AG08395 (cell line): ENCODE measurements at regions not wholly inside any gene's neighbourhood (a gene's known extent, or its start where the extent isn't known, plus 50 kb on each side); places are given as distances from the start of the nearest gene placed in this dataset.
"Not testable (repeated sequence)": the region's sequence is repeated elsewhere in the genome, so short reads cannot be mapped to it uniquely, and the experiment has no call there.

ENCODE experiments used
- DNase-seq: peaks from one replicate; pipeline ENCODE4 v3.0.0; 2012; ENCODE audit warnings: mixed read lengths, low spot score

DNA sequence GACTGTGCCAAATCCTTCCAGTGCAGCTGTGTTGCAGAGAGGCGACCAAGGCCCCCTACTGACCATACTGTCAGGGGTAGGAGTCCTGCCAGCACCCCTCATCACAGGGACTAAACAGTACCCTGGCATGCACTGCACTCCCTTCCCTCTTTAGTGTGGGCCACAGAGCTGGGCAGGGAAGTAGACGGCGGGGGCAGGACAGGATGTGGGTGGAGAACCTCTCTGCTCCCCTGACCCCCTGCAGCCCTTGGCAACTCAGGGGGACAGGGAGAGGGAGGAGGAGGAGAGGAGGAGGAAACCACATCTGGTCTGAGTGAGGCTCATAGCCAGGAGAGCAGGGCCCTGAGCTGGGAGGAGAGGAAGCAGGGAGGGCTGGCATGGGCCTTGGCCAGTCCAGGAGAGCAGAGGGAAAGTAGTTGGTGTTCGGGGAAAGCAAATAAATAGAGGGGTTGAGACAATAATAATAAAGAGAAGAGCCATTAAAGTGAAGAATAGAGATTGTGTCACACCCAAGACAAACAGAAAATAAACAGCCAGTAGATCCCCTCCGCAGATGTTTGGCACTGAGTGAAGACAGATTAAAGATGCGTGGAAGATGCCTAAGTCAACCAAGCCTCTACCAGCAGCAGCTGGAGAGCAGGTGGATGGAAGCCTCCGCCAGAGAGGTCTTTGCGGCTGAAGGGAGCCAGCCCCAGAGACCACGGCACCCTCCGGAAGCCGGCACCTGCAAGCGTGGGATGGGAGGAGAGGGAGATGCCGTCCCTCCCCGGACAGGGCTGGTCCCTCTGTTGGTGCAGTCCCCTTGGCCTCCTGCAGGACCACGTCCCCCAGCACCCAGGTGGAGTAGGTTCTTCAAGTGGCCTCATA, 61.5 kb downstream of the RPUSD4 start:
- no peak for DNase-seq

DNA sequence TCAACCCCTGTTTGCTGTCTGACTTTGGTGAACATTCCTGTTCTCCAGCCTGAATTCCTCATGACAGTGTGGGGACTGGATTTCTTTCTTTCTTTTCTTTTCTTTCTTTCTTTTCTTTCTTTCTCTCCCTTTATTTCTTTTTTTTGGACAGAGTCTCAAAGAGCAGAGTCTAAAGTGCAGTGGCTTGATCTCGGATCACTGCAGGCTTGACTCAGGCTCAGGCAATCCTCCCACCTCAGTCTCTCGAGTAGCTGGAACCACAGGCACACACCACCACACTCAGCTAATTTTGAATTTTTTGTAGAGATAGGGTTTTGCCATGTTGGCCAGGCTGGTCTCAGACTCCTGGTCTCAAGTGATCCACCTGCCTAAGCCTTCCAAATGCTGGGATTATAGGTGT, 63.1 kb downstream of the RPUSD4 start:
- no peak for DNase-seq

DNA sequence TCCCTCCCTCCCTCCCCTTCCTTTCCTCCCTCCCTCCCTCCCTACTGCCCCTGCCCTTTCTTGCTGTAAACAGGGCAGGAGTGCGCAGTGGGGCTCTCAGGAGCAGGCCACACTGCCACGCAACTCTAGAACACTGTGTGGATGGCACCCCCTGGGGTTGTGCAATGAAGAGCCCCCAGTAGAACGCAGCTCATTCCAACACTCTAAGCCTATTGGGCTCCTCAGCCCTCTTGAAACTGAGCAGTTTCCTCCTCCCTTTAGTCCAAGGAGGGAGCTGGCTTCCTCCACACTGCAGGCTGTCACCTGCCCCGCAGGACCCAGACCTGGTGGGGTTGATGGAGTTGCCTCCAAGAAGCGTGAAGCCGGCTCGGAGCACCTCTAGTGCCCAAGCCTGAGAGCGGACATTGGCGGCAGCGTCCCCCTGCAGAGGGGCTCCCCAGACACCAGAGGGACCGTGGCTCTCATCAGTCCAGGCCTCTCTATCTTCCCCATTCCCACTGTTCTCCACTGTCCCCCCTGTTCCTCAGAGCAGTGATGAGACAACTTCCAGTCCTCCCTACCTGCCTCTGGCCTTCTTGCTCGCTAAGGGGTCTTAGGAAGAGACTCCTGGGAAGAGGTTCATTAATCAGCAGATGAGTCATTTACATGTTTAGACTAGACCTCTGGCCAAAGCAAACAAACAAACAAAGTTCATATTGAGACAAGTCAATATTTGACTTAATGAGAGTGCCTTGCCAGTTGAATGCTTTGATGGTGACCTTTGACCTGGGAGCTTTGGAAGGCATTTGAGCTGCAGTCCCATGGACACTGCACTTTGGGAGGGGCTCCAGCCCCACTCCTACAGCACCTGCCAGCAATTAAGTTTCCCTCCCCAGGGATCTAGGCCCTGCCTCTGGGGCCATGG, 64.0 kb downstream of the RPUSD4 start:
- DNase-seq: no peak

DNA sequence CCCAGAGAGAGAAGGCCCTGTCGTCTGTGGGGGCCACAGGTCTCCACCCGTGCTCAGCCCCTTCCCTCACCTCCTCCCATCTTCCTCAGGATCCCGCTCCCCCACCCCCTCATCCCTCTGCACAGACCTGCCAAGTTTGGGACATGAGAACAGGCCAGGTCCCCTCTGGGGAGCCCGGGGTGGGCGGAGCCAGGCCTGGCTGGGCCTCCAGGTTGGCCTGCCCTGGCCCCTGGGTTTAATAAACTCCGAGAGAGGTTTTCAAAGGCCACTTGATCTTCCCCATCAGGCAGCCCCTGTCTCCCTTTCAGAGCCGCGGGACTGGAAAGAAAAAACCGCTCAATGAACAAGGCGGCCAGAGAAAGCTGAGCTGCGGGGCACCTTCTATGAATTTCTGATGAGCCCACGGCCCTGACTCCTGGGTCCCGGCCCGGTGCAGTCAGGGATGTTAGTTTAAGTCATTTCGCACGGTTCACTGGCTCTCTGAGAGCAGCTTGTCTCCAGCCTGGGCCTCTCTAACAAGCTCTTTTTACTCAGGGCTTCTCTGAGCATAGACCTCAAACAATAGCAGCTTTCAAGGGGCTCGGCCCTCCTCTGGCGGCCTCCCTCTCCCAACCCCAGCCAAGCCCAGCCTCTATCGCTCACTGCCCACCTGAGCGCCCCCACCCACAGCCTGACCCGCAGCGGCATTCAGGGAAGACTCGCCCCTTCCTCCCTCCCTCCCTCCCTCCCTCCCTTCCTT, 64.8 kb downstream of the RPUSD4 start:
- no peak for DNase-seq

DNA sequence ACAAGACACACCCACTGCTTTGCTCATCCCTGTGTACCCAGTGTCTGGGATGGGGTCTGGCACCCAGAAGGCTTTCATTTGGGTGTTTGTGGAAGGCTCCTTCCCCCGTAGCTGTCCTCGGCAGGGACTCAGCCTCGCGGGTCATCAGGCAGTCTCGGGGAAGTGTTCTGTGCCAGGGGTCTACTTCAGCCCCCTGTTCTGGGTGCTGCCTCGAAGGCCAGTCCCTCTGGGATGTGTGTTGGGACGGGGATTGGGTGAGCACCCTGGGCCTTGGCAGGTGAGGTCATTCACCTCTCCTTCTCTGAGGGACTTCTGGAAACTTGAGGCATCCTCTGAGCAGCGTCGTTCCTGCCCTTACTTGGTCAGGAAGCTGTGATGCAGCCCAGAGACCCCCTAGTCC, 65.5 kb downstream of the RPUSD4 start:
- no peak for DNase-seq

DNA sequence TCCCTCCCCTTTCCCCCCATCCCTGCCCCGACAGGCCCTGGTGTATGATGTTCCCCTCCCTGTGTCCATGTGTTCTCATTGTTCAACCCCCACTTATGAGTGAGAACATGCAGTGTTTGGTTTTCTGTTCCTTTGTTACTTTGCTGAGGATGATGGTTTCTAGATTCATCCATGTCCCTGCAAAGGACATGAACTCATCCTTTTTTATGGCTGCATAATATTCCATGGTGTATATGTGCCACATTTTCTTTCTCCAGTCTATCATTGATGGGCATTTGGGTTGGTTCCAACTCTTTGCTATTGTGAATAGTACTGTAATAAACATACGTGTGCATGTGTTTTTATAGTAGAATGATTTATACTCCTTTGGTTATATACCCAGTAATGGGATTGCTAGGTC, 68.0 kb downstream of the RPUSD4 start:
- not testable (repeated sequence) for DNase-seq

DNA sequence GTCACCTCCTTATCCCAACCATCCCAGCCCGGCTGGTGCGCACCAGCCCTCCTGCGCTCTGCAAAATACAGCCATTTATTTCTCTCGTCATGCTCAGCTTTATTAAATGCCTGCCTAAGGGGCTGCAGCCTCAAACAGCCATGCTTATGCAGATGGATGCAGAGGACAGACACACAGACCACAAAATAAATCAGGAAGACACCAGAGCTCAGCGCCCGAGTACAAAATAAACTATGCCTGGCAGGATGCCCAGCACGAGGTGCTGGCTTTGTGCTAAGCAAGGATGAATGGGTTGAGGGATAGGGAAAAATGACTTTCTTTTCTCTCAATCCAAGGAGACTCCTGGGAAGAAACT, 70.5 kb downstream of the RPUSD4 start:
- DNase-seq: peak; percentile 76

DNA sequence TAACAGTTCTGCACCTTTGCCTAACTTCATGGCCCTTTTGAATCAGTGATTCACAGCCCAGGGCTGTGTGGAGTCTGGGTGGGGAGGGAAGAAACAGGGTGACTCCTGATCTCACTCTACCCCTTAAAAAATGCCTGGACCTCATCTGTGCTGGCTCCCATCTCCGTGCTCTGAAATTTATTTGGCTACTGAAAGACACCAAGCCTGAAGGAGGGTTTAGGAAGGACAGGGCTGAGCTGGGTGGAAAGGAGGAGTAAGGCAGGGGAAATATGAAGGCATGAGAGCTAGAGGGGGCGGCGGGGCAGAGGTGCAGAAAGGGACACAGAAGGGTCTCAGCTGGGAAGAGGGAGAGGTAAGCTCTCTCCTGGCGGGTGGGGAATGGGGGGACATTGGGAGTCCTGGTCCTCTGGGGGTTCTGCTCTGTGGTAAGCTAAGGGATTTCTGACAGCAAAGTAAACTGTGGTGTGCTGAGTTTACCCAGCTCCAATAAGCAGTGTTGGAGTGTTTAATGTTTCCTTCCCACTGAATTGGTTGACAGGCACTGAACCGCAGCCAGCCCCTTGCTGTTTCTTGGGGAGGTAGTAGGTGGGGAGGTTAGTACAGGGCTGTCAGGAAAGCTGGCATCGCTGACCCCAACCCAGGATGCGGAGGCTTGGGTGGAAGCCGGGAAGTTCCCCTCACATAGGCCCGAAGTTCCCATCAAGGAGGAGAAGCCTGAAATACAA, 71.1 kb downstream of the RPUSD4 start:
- DNase-seq: no peak

DNA sequence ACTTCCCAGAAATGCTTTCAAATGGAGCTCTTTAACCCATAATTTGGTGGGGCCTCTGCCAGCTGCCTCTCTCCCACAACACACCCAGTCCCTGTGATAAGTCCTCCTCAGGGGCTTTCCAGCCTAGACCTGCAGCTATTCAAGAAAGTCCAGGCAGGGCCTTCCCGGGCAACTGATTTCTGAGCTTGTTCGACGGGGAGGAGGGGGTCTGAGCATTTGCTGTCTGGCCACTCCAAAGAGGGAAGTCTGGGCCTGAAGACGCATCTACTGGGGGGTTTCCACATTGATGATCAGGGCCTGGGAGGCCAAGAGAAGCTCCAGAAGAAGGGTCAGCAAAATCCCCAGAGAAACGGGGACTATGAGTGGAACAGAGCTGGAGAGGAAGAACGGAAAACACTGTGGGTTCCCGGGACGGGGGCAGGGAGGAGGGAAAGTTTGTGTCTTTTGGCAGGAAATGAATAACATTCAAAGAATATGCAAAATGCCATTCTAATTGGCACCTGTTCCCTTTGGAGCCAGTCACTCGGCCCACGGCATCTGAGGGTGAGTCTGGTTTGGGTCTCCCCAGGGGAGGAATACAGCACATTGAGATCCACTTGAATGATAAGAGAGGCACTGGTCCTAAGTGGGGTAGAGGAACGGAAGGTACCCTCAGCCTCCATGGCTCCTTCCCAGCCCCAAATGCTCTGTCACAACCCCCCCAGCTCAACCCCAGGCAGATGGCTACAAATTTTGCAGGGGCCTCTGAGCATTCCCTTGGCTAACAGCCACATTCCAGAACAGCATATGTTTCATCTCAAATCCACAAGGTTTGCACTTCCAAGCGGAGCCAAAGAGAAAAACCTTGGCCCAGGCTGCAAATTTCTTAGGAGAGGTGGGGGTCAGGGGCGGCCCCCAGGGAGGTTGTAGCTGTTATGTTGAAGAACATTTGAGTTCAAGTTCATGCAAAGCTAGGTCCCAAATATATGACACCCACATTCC, 72.0 kb downstream of the RPUSD4 start:
- peak; percentile 61 for DNase-seq

DNA sequence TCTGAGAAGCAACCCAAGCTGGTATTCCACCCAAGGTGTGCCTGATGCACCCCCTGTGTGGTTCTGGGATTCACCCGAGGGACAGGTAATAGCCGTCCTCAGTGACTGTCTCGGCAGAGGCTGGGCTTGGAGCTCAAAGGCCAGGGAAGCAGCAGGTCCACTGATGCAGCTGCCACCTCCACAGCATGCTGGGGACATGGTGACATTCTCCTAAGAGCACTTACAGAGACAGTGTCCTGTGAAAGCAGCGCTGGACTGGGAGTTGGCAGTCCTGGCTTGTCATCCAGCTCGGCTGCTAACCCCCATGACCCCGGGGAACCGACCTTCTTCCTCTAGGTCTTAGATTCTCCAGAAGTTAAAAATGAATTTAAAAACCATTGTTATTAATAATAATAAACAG, 72.8 kb downstream of the RPUSD4 start:
- no peak for DNase-seq

DNA sequence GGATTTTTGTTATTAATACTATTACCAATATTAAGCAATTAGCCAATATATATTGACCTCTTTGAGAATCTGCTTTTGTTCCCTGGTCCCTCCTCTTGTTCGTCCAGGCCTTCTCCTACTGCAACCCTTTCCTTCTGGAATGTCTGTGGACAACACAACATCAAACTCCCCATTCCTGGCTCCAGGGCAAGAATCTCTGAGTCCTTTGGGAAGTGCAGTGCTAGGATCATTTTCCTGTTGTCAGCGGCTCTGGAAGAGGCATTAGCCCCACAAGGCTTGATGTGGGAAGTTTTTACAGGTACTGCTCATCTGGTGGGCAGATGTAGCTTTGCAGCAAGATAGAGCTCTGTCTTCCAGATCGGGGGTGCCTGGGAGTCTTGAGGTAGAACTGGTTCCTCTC, 74.3 kb downstream of the RPUSD4 start:
- no peak for DNase-seq

DNA sequence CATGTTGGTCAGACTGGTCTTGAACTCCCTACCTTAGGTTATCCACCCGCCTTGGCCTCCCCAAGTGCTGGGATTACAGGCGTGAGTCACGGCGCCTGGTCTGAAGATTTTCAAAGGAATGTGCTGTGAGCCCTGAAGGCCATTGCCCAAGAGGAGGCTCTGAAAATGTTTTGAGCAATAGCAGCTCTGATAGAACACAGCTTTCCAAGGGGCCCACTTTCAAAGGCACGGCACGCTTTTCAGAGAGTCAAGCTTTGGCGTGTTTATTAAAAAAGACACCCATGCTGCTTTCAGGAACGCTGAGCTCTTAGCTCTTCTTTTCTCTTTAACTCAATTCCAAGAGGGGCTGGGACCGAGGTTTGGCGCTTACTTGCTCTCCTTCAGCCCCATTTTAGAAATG, 73.8 kb upstream of the CDON start:
- DNase-seq: peak; percentile 82

DNA sequence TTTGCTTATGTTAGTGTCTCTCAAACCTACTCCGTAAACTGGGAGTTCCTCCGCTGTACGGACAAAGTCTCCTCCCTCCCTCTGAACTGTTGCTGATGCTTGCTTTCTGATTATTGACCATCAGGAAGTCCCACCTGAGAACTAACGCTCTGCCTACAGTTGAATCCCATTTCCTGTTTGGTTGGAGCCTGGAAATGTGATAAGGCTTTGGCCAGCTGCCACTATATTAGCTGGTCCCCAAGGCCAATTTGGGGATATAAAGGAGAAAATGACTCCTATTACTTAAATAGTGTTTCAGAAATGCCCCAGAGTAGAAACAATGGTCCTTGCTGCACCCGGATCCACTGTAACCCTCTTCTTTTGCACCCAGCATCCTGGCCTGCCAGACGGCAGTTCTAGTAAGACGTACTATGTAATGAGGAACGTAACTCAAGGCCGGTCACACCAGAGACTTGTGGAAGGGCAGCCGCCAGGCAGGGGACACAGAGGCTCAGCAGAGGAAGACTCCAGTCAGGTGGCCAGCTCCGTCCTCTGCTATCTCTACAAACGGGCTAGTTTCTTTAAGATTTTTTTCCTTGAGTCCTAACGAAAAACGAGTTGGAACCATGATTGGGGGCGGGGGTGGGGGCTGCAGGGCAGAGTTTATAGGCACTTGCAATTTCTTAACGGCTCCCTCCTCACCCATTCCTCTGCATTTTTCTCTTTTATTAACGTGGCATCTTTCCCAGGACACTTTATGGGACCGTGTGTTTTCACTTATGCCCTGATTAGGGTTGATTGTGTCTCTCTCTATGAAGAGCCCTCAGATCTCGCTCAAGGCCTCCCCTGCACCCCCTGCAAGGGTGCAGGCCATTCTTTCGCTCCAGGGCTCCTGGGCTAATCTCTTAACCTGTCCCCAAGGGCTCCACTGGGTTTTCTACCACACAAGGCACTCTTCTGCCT, 72.8 kb upstream of the CDON start:
- DNase-seq: no peak

DNA sequence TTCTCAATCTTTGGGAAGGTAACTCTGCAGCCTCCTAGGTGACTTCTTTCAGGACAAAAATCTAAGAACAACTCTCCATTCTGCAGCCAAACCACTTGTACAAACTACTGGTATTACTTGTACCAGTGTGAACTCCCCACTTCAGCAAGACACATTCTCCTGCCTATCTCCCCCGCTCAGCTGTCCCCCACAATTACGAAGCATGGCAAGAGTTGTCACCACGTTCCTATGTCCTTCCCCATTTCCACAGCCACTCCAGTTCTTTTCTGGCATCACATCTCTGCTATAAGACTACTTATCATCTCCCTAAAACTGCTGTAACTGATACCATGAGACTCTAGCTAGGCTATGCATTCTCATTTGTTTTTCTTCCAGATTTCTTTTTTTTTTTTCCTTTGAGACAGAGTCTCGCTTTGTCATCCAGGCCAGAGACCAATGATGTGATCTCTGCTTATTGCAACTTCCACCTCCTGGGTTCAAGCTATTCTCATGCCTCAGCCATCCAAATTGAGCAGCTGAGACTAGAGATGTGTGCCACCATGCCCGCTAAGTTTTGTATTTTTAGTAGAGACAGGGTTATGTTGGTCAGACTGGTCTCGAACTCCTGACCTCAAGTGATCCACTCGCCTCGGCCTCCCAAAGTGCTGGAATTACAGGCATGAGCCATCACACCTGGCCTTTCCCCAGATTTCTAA, 71.9 kb upstream of the CDON start:
- no peak for DNase-seq

DNA sequence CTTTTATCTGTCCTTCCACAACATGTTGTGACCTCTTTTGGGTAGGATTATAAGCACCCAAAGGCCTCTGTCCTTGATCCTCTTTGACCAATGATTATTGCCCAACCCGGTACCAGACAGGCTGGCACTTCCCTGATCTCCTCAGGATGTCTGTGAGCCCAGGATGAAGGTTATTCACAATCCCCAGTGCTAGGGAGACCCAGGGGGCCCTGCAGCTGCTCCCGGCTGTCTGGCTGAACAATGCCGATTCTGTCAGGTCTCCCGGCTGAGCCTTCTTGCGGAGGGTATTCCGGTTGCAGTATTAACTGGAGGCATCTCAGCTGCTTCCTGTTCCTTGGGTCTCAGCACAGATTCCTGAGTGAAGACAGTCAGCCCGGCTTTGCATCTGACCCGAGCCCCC, 71.2 kb upstream of the CDON start:
- no peak for DNase-seq

DNA sequence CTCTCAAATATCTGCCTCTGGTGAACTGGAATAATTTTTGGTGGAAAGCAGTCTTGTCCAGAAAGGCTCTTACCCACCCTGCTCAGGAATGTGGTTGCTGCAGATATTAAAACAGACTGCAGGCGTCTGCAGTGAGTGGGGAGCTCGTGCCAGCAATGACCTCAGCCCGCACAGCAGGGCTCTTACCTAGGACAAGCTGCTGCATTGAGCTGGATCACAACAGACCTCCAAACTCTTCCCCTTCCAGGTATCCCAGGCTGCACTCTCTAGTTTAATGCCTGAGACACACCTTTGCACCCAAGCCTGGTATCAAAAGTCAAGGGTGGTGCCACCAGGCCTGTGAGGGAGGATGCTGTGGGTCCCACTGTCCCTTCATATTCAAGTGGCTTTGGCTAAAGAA, 69.7 kb upstream of the CDON start:
- DNase-seq: no peak

DNA sequence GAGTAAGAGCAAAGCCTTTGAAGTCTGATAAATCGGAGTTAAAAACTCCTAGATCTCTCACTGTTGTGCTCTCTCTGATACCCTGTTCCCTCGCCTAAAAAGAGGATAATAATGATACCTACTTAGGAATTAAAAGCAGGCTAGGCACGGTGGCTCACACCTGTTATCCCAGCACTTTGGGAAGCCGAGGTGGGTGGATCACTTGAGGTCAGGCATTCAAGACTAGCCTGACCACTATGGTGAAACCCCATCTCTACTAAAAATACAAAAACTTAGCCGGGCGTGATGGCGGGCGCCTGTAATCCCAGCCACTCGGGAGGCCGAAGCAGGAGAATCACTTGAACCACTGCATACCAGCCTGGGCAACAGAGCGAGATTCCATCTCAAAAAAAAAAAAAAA, 68.1 kb upstream of the CDON start:
- not testable (repeated sequence) for DNase-seq

DNA sequence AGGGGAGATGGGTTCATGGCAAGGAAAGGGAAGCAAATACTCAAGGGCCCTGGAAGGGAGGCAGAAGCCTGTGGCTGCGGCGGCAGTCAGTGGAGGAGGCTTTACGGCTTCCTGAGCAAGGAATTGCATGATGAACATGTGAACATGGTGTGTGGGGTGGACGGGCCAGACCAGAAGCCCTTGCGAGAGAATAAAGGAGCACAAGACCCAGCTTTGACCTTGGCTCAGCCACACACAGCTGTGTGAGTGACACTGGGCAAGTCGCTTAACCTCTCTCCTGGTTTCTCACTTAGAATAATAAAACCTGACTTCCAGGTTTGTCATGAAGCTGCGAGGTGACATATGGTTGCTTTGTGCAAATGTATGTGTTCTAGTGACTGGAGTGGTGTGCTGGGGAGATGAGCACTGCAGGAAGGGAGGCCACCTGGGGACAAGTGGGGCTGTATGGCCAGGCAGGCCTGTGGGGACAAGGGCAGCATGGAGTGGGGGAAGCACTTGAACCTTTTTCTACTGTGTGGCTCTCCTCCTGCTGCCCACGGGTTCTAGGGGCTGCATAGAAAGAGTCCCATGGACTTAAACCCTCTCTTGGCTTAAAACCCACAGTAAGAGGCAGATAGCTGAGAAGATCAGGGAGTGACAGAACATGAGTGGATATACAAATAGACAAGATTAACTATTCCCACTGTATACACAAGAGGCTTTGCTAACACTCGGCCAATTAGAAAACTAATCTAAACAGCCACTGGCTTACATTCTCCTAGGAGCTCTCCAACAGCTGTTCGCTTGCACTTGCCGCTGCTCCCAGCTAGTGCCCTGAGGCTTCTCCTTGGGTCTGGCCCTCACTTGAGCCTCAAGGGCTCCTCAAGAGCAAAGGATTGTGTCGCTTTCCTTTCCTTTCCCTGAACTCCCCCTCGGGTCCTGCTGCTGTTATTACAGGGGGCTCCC, 67.3 kb upstream of the CDON start:
- no peak for DNase-seq
